HepG2 (cell line): ENCODE measurements at regions not wholly inside any gene's neighbourhood (a gene's known extent, or its start where the extent isn't known, plus 50 kb on each side); places are given as distances from the start of the nearest gene placed in this dataset.

Experiments used
- DNMT3B ChIP-seq: conservative IDR thresholded peaks from 2 replicates; pipeline ENCODE4 v1.6.1; 2016; ENCODE audit warnings: missing biosample characterization, control low read depth
- SAP130 ChIP-seq: IDR thresholded peaks from 2 replicates; pipeline ENCODE4 v1.6.1; 2016; ENCODE audit warnings: low read depth
- SOX5 ChIP-seq: IDR thresholded peaks from 2 replicates; pipeline ENCODE4 v1.6.1; 2016; ENCODE audit warnings: borderline replicate concordance
- SRY ChIP-seq: sonication (generic); formaldehyde crosslinking; IDR thresholded peaks from 2 replicates; pipeline ENCODE4 v1.8.0; 2022; ENCODE audit warnings: mild to moderate bottlenecking, missing genetic modification reagents
- ZNF264 ChIP-seq: sonication (generic); formaldehyde crosslinking; IDR thresholded peaks from 2 replicates; pipeline ENCODE4 v1.4.0; 2020; ENCODE audit warnings: missing genetic modification reagents
- ZNF451 ChIP-seq: sonication (generic); formaldehyde crosslinking; IDR thresholded peaks from 2 replicates; pipeline ENCODE4 v1.5.0; 2020; ENCODE audit warnings: mild to moderate bottlenecking, missing genetic modification reagents
- ZNF75D ChIP-seq: sonication (generic); formaldehyde crosslinking; IDR thresholded peaks from 2 replicates; pipeline ENCODE4 v1.8.1; 2023; ENCODE audit warnings: missing genetic modification reagents, mild to moderate bottlenecking, borderline replicate concordance
- TF ChIP-seq, protein P1 (sequence below): sonication (generic); formaldehyde crosslinking; IDR thresholded peaks from 2 replicates; pipeline ENCODE4 v1.4.0; 2020; ENCODE audit warnings: mild to moderate bottlenecking, missing genetic modification reagents, borderline replicate concordance
- TF ChIP-seq, protein P2 (sequence below): fragments of 450-650 bp; IDR thresholded peaks from 2 replicates; pipeline ENCODE4 v1.6.1; 2017; ENCODE audit warnings: mild to moderate bottlenecking
- TF ChIP-seq, protein P3 (sequence below): IDR thresholded peaks from 2 replicates; pipeline ENCODE4 v1.6.1; 2016; ENCODE audit warnings: missing compliant biosample characterization, missing genetic modification reagents, borderline replicate concordance
- TF ChIP-seq, protein P4 (sequence below): sonication (generic); formaldehyde crosslinking; IDR thresholded peaks from 2 replicates; pipeline ENCODE4 v1.4.0; 2020; ENCODE audit warnings: mild to moderate bottlenecking, missing genetic modification reagents

DNA sequence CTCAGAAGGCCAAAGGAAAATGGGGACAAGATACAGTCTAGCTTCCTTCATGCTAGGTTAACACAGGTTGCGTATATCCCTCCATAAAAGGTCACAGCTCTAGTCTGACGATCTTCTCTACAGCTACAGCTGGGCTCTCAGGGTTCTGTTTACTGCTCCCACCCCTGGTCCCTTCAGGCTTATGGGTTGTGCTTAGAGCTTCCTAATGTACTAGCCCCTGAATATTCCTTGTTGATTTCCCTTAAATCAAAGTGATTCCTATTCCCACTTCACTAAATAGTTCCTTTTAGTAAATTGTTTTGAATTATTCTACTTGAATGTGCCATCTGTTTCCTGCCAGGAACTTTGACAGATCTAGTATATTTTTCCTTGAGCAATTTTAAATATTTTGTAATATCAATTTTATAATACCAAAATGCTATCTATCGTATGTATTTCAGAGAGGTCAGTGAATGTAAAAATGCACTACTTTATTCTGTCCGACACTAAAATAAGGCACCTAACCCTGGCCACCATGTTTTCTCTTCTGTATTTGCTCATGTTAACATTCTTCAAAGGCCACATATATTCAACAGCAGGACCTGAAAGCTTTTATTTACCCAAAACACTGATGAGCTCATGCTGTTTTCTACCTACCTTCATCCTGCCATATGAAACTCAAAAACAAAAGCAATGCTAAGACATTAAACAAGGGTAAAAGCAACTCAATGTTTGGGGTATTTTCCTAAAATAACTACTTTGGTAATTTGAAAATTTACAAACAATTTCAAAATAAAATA, 92.8 kb upstream of the TGFBR2 start (continued):
- TF ChIP-seq, protein P1, sequence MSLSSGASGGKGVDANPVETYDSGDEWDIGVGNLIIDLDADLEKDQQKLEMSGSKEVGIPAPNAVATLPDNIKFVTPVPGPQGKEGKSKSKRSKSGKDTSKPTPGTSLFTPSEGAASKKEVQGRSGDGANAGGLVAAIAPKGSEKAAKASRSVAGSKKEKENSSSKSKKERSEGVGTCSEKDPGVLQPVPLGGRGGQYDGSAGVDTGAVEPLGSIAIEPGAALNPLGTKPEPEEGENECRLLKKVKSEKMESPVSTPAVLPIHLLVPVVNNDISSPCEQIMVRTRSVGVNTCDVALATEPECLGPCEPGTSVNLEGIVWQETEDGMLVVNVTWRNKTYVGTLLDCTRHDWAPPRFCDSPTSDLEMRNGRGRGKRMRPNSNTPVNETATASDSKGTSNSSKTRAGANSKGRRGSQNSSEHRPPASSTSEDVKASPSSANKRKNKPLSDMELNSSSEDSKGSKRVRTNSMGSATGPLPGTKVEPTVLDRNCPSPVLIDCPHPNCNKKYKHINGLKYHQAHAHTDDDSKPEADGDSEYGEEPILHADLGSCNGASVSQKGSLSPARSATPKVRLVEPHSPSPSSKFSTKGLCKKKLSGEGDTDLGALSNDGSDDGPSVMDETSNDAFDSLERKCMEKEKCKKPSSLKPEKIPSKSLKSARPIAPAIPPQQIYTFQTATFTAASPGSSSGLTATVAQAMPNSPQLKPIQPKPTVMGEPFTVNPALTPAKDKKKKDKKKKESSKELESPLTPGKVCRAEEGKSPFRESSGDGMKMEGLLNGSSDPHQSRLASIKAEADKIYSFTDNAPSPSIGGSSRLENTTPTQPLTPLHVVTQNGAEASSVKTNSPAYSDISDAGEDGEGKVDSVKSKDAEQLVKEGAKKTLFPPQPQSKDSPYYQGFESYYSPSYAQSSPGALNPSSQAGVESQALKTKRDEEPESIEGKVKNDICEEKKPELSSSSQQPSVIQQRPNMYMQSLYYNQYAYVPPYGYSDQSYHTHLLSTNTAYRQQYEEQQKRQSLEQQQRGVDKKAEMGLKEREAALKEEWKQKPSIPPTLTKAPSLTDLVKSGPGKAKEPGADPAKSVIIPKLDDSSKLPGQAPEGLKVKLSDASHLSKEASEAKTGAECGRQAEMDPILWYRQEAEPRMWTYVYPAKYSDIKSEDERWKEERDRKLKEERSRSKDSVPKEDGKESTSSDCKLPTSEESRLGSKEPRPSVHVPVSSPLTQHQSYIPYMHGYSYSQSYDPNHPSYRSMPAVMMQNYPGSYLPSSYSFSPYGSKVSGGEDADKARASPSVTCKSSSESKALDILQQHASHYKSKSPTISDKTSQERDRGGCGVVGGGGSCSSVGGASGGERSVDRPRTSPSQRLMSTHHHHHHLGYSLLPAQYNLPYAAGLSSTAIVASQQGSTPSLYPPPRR (CRISPR knock-in tag): no peak
- TF ChIP-seq DNMT3B (CRISPR knock-in tag) (no peak), ZNF451 (CRISPR knock-in tag) (no peak), SAP130 (CRISPR knock-in tag) (0 out of 2 replicates have a peak, but pooled peaks have one; percentile 21), ZNF75D (CRISPR knock-in tag) (no peak), SRY (CRISPR knock-in tag) (no peak), SOX5 (CRISPR knock-in tag) (peak; percentile 19; the same call in 1 of the 2 replicates), ZNF264 (CRISPR knock-in tag) (no peak)
- TF ChIP-seq, protein P2, sequence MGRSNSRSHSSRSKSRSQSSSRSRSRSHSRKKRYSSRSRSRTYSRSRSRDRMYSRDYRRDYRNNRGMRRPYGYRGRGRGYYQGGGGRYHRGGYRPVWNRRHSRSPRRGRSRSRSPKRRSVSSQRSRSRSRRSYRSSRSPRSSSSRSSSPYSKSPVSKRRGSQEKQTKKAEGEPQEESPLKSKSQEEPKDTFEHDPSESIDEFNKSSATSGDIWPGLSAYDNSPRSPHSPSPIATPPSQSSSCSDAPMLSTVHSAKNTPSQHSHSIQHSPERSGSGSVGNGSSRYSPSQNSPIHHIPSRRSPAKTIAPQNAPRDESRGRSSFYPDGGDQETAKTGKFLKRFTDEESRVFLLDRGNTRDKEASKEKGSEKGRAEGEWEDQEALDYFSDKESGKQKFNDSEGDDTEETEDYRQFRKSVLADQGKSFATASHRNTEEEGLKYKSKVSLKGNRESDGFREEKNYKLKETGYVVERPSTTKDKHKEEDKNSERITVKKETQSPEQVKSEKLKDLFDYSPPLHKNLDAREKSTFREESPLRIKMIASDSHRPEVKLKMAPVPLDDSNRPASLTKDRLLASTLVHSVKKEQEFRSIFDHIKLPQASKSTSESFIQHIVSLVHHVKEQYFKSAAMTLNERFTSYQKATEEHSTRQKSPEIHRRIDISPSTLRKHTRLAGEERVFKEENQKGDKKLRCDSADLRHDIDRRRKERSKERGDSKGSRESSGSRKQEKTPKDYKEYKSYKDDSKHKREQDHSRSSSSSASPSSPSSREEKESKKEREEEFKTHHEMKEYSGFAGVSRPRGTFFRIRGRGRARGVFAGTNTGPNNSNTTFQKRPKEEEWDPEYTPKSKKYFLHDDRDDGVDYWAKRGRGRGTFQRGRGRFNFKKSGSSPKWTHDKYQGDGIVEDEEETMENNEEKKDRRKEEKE: no peak
- TF ChIP-seq, protein P3, sequence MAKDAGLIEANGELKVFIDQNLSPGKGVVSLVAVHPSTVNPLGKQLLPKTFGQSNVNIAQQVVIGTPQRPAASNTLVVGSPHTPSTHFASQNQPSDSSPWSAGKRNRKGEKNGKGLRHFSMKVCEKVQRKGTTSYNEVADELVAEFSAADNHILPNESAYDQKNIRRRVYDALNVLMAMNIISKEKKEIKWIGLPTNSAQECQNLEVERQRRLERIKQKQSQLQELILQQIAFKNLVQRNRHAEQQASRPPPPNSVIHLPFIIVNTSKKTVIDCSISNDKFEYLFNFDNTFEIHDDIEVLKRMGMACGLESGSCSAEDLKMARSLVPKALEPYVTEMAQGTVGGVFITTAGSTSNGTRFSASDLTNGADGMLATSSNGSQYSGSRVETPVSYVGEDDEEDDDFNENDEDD (CRISPR knock-in tag): no peak
- TF ChIP-seq, protein P4, sequence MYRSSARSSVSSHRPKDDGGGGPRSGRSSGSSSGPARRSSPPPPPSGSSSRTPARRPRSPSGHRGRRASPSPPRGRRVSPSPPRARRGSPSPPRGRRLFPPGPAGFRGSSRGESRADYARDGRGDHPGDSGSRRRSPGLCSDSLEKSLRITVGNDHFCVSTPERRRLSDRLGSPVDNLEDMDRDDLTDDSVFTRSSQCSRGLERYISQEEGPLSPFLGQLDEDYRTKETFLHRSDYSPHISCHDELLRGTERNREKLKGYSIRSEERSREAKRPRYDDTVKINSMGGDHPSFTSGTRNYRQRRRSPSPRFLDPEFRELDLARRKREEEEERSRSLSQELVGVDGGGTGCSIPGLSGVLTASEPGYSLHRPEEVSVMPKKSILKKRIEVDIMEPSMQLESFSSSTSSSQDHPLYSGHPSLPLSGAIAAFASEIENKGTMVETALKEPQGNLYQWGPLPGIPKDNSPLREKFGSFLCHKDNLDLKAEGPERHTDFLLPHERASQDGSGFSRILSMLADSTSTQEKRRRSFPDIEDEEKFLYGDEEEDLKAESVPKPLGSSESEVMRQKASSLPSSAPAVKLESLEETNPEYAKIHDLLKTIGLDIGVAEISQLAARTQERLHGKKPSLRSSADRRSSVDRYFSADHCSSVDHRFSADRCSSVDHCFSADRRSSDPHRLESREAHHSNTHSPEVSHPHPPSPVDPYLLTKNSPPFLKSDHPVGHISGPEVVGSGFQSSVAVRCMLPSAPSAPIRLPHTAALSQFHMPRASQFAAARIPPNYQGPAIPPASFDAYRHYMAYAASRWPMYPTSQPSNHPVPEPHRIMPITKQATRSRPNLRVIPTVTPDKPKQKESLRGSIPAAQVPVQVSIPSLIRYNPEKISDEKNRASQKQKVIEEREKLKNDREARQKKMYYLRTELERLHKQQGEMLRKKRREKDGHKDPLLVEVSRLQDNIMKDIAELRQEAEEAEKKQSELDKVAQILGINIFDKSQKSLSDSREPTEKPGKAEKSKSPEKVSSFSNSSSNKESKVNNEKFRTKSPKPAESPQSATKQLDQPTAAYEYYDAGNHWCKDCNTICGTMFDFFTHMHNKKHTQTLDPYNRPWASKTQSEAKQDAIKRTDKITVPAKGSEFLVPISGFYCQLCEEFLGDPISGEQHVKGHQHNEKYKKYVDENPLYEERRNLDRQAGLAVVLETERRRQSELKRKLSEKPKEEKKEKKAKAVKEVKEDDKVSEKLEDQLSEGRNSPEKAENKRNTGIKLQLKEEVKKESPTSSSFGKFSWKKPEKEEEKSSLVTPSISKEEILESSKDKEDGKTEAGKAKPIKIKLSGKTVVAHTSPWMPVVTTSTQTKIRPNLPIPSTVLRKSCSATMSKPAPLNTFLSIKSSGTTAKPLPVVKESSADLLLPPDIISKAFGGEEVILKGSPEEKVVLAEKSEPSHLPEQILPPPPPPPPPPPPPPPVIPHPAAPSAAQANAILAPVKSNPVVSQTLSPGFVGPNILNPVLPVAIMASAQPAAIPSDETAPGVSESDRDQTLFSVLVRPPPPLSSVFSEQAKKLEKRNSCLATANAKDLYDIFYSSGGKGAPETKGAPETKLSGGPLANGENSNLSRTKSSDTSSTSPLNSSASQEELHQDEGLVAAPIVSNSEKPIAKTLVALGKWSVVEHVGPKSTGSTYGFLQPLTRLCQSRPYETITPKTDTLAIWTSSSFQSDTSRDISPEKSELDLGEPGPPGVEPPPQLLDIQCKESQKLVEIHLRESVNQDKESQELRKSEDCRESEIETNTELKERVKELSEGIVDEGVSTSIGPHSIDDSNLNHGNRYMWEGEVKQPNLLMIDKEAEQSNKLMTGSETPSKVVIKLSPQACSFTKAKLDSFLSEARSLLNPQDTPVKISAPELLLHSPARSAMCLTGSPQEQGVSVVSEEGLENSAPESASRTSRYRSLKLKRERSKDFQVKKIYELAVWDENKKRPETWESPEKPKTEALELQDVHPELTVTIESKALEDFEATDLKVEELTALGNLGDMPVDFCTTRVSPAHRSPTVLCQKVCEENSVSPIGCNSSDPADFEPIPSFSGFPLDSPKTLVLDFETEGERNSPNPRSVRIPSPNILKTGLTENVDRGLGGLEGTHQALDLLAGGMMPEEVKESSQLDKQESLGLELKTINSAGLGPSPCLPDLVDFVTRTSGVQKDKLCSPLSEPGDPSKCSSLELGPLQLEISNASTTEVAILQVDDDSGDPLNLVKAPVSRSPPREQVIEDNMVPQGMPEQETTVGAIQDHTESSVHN: no peak
